Caco-2 (cell line): ENCODE measurements at regions not wholly inside any gene's neighbourhood (a gene's known extent, or its start where the extent isn't known, plus 50 kb on each side); places are given as distances from the start of the nearest gene placed in this dataset.
A peak's percentile ranks its signal among the peaks of the same experiment; 100 is the strongest.

Experiments used
- BruUV-seq: library from RNA; stranded (reverse); fragments of 400-500 nt; replicated peaks from 2 replicates; lab custom pipeline; 2021; lab: Mats Ljungman, UMichigan
- CTCF ChIA-PET: fragments of 300-600 bp; sonication (Branson Sonifier 250); formaldehyde crosslinking; loops from one replicate; lab custom pipeline; 2022; ENCODE audit warnings: antibody characterized with exemption; lab: Charles Lee
- POLR2A ChIA-PET: fragments of 300-600 bp; sonication (Branson Sonifier 250); formaldehyde crosslinking; loops from one replicate; lab custom pipeline; 2022; ENCODE audit warnings: antibody characterized with exemption; lab: Charles Lee
- DNase-seq, 2 experiments: peaks; one replicate each; pipeline versions ENCODE4 v3.0.0 to v3.0.0-alpha.2; 2020 to 2022
- H3K27me3 ChIP-seq: replicated peaks from 2 replicates; pipeline ENCODE4 v1.6.0; 2011; ENCODE audit warnings: low read length; ENCODE audit not compliant: control insufficient read depth, insufficient read depth
- H3K36me3 ChIP-seq: 2 replicates; pipeline ENCODE4 v1.5.1; 2011; ENCODE audit warnings: low read length; ENCODE audit not compliant: control insufficient read depth, insufficient read depth
- H3K4me1 ChIP-seq: fragments of 250-450 bp; sonication (Bioruptor Pico); 2 replicates; pipeline ENCODE4 v1.5.1; 2020; ENCODE audit warnings: mild to moderate bottlenecking
- H3K4me3 ChIP-seq: 2 replicates; pipeline ENCODE4 v1.5.1; 2011; ENCODE audit warnings: low read depth, mild to moderate bottlenecking, control low read depth, low read length
- H3K9me3 ChIP-seq: fragments of 250-450 bp; sonication (Bioruptor Pico); 2 replicates; pipeline ENCODE4 v1.5.1; 2020; ENCODE audit warnings: mild to moderate bottlenecking, moderate library complexity
- H3K27ac Mint-ChIP-seq: one replicate; pipeline ENCODE4 v1.8.0; 2022; ENCODE audit warnings: mixed read lengths; ENCODE audit not compliant: unreplicated experiment
- H3K27me3 Mint-ChIP-seq: one replicate; pipeline ENCODE4 v1.8.0; 2022; ENCODE audit warnings: mixed read lengths; ENCODE audit not compliant: insufficient read depth, unreplicated experiment
- H3K36me3 Mint-ChIP-seq: one replicate; pipeline ENCODE4 v1.8.0; 2022; ENCODE audit warnings: mild to moderate bottlenecking, mixed read lengths; ENCODE audit not compliant: insufficient read depth, unreplicated experiment
- H3K4me1 Mint-ChIP-seq: one replicate; pipeline ENCODE4 v1.8.0; 2022; ENCODE audit warnings: low read depth, mixed read lengths; ENCODE audit not compliant: unreplicated experiment
- H3K4me3 Mint-ChIP-seq: one replicate; pipeline ENCODE4 v1.8.0; 2022; ENCODE audit warnings: mild to moderate bottlenecking, moderate library complexity, mixed read lengths; ENCODE audit not compliant: unreplicated experiment
- H3K9me3 Mint-ChIP-seq: one replicate; pipeline ENCODE4 v1.8.0; 2022; ENCODE audit warnings: mixed read lengths; ENCODE audit not compliant: unreplicated experiment
- intact Hi-C: fragments of 100-400 bp; cut with micrococcal nuclease; formaldehyde crosslinking; loops from one replicate; pipeline ENCODE4 v1.10.0; 2022; ENCODE audit not compliant: unreplicated experiment
- TF ChIP-seq, protein P1 (sequence below), 2 experiments: fragments of 200-600 bp in 1 of 2; IDR thresholded peaks; 1 replicate in 1 of 2; 2 replicates in 1 of 2; pipeline versions ENCODE4 v1.5.1 to v1.8.0; 2011 to 2022; ENCODE audit warnings: antibody characterized with exemption in 1 of 2, control low read depth in 1 of 2, inconsistent platforms in 1 of 2, low read depth in 1 of 2, low read length in 1 of 2, mild to moderate bottlenecking in 1 of 2, moderate library complexity in 1 of 2; ENCODE audit not compliant: insufficient read depth in 1 of 2, severe bottlenecking in 1 of 2, unreplicated experiment in 1 of 2

DNA sequence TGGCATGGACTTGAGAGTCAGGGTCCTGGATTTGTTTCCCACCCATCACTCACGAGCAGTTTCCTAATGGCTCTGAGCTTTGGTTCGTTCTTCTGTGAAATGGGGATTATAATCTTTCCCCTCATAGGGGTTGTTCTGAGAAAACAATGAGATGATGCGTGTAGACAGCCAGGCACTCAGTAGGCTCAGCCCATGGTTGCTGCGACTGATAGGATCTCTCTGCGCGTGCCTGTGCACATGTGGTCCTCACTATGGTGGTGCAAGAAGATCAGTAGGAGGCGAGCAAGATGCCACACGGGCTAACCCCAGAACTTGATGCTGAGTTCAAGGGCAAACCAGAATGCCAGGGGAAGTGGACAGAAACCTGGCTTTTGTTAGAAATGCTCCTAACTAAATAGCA is 153.5 kb upstream of the KCNG1 start:
- intact Hi-C loops, result no loop called here
- no peaks in the 10 kb centered on the region for H3K9me3 ChIP-seq
- Mint-ChIP-seq H3K36me3 (no peaks in the 10 kb centered on the region), H3K4me1 (no peaks in the 10 kb centered on the region), H3K4me3 (no peak overlapping the region), H3K9me3 (no peaks in the 10 kb centered on the region), H3K27me3 (peaks cover 26% of the 10 kb centered on the region), H3K27ac (no peak overlapping the region)
- H3K4me1 ChIP-seq, result no peaks in the 10 kb centered on the region
- TF ChIP-seq, protein P1, sequence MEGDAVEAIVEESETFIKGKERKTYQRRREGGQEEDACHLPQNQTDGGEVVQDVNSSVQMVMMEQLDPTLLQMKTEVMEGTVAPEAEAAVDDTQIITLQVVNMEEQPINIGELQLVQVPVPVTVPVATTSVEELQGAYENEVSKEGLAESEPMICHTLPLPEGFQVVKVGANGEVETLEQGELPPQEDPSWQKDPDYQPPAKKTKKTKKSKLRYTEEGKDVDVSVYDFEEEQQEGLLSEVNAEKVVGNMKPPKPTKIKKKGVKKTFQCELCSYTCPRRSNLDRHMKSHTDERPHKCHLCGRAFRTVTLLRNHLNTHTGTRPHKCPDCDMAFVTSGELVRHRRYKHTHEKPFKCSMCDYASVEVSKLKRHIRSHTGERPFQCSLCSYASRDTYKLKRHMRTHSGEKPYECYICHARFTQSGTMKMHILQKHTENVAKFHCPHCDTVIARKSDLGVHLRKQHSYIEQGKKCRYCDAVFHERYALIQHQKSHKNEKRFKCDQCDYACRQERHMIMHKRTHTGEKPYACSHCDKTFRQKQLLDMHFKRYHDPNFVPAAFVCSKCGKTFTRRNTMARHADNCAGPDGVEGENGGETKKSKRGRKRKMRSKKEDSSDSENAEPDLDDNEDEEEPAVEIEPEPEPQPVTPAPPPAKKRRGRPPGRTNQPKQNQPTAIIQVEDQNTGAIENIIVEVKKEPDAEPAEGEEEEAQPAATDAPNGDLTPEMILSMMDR (IDR thresholded peaks at IDR 0.05; ENCODE audit: insufficient read depth in 1 of 2, low read depth in 1 of 2, low read length in 1 of 2, severe bottlenecking in 1 of 2, unreplicated experiment in 1 of 2), result no peak
- ChIA-PET CTCF (interaction anchor here (1.9 kb wide), 1 partner anchor 120 kb away, joined by 5 read pairs; no protein-coding TSS in a partner anchor), POLR2A (no interaction called here)
- H3K27me3 ChIP-seq, result peaks cover 1% of the 10 kb centered on the region; the same call in 1 of the 2 replicates
- DNase-seq, result peak in 1 of 2 experiments; percentile 33
- no peak overlapping the region for H3K4me3 ChIP-seq
- H3K36me3 ChIP-seq, result no peaks in the 10 kb centered on the region
- no TSS peak for BruUV-seq

DNA sequence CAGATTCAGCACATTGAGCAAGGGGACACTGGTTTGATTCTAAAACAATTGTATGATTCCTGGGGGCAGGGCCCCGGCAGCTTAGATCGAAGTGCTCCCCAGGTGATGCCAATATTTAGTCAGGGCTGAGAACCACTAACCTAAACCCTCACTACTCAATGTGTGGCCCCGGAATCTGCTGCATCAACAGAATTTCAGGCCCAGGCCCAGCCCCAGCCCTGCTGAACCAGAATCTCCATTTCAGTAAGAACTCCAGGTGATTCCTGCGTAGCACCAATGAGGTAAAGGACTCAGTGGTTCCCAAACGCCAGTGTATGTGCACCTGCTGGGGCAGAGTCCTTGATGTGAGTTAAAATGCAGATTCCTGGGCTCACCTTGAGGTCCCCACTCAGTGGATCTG is 152.8 kb upstream of the KCNG1 start:
- no TSS peak for BruUV-seq
- Histone ChIP-seq H3K27me3 (peaks cover 1% of the 10 kb centered on the region; the same call in 1 of the 2 replicates), H3K36me3 (no peaks in the 10 kb centered on the region), H3K4me3 (no peak overlapping the region), H3K4me1 (no peaks in the 10 kb centered on the region), H3K9me3 (no peaks in the 10 kb centered on the region)
- no peaks in the 10 kb centered on the region for H3K9me3 Mint-ChIP-seq
- peak in 1 of 2 experiments; percentile 29 for DNase-seq
- no peaks in the 10 kb centered on the region for H3K36me3 Mint-ChIP-seq
- H3K27me3 Mint-ChIP-seq, result peaks cover 20% of the 10 kb centered on the region
- H3K4me1 Mint-ChIP-seq, result no peaks in the 10 kb centered on the region
- TF ChIP-seq, protein P1 (IDR thresholded peaks at IDR 0.05; ENCODE audit: insufficient read depth in 1 of 2, low read depth in 1 of 2, low read length in 1 of 2, severe bottlenecking in 1 of 2, unreplicated experiment in 1 of 2), result no peak
- no peak overlapping the region for H3K27ac Mint-ChIP-seq
- ChIA-PET POLR2A (no interaction called here), CTCF (no interaction called here)
- no peak overlapping the region for H3K4me3 Mint-ChIP-seq
- intact Hi-C loops, result no loop called here

DNA sequence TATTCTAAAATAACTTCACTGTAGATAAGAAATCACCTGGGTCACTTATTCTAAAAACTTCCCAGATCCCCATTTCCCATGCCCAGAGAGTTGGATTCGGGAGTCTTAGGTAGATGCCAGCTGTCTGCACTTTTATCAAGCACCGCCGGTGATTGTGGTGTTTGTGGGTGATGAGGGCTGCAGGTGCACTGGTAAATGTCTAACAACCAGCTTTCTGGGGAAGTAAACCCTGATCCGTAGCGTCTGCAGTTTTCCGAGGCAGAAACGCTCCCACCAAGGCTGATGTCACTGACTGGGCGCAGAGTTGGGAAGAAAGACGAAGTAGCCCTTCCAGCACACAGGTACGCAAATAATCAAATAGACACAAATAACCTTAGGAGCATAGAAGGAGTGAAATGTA is 152.2 kb upstream of the KCNG1 start:
- Histone ChIP-seq H3K27me3 (peaks cover 1% of the 10 kb centered on the region; the same call in 1 of the 2 replicates), H3K4me3 (no peak overlapping the region), H3K9me3 (no peaks in the 10 kb centered on the region), H3K4me1 (no peaks in the 10 kb centered on the region), H3K36me3 (no peaks in the 10 kb centered on the region)
- Mint-ChIP-seq H3K9me3 (no peaks in the 10 kb centered on the region), H3K4me3 (no peak overlapping the region), H3K4me1 (no peaks in the 10 kb centered on the region), H3K27me3 (peaks cover 22% of the 10 kb centered on the region), H3K27ac (no peak overlapping the region), H3K36me3 (no peaks in the 10 kb centered on the region)
- TF ChIP-seq, protein P1 (IDR thresholded peaks at IDR 0.05; ENCODE audit: insufficient read depth in 1 of 2, low read depth in 1 of 2, low read length in 1 of 2, severe bottlenecking in 1 of 2, unreplicated experiment in 1 of 2), result no peak
- ChIA-PET CTCF (no interaction called here), POLR2A (no interaction called here)
- peak in 1 of 2 experiments; percentile 8 for DNase-seq
- intact Hi-C loops, result no loop called here
- no TSS peak for BruUV-seq
